ENCODE measurements at regions not wholly inside any gene's neighbourhood (a gene's known extent, or its start where the extent isn't known, plus 50 kb on each side); places are given as distances from the start of the nearest gene placed in this dataset.

GRCh38 chr22:47397673-47398072, 635.2 kb downstream of the TBC1D22A start:
- no peak overlapping the region for H3K4me3 ChIP-seq
- no peak overlapping the region for H3K27ac ChIP-seq
- H3K36me3 ChIP-seq (ENCODE audit: insufficient read depth, low read length), result no peaks in the 10 kb centered on the region
- H3K9me3 ChIP-seq (ENCODE audit: low read depth, low read length), result no peaks in the 10 kb centered on the region
- no peak for DNase-seq (ENCODE audit: low read depth, low spot score)
- no peak overlapping the region for H3K9ac ChIP-seq (ENCODE audit: insufficient read length)
- TF ChIP-seq FOXP2 (optimal IDR thresholded peaks at IDR 0.05; ENCODE audit: control extremely low read depth, extremely low read length, insufficient read depth), result no peak
- TF ChIP-seq POLR2AphosphoS5 (IDR thresholded peaks at IDR 0.05; ENCODE audit: borderline replicate concordance, low read depth, low read length), result no peak
- no peak for TF ChIP-seq EZH2 (IDR thresholded peaks at IDR 0.05)

DNA sequence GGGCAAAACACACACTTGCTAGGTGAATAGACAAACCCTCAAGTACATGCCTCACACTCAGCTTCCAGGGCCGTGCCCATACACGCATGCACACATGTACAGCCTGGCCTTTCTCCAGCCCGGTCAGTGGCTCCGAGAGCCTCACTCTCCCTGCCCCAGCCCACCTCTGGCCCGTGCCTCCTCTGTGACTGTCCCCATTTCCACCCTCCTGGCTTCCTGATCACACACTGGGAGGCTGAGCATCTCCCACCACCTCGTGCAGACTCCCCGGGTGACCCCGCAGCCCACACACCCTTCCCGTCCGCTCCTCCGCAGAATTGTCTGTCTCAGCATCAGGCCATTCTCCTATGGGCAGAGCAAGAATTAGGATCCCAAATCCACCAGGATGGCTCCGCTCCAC, 634.1 kb downstream of the TBC1D22A start:
- no peak for DNase-seq (ENCODE audit: low read depth, low spot score)

DNA sequence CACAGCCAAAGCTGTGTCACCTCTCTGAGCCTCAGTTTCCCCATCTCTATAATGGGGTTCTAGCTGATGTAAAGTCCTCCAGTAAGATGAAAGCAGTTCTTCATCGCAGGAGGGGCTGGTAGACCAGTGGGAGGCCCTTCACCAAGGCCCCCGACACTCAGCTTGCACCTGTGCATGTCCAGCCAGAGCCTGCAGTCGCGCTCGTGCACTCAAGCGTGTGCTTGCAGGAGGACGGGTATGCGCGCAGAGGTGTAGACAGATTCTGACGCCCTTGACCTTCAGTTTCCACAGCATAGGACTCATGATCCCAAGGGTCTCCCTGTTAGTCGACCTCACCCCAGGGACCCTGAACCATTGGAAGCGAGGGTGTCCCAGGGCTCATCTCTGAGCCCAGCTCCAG, 633.7 kb downstream of the TBC1D22A start:
- Histone ChIP-seq H3K9me3 (ENCODE audit: low read depth, low read length) (no peaks in the 10 kb centered on the region), H3K36me3 (ENCODE audit: insufficient read depth, low read length) (no peaks in the 10 kb centered on the region), H3K9ac (ENCODE audit: insufficient read length) (no peak overlapping the region), H3K4me3 (no peak overlapping the region), H3K27ac (no peak overlapping the region)
- DNase-seq (ENCODE audit: low read depth, low spot score), result no peak
- TF ChIP-seq FOXP2 (optimal IDR thresholded peaks at IDR 0.05; ENCODE audit: control extremely low read depth, extremely low read length, insufficient read depth), result no peak
- TF ChIP-seq EZH2 (IDR thresholded peaks at IDR 0.05), result no peak
- TF ChIP-seq POLR2AphosphoS5 (IDR thresholded peaks at IDR 0.05; ENCODE audit: borderline replicate concordance, low read depth, low read length), result no peak

More for the DNA sequence above, 634.1 kb downstream of the TBC1D22A start:
- no peak overlapping the region for H3K9ac ChIP-seq (ENCODE audit: insufficient read length)
- TF ChIP-seq POLR2AphosphoS5 (IDR thresholded peaks at IDR 0.05; ENCODE audit: borderline replicate concordance, low read depth, low read length) (no peak), FOXP2 (optimal IDR thresholded peaks at IDR 0.05; ENCODE audit: control extremely low read depth, extremely low read length, insufficient read depth) (no peak), EZH2 (IDR thresholded peaks at IDR 0.05) (no peak)
- H3K4me3 ChIP-seq, result no peak overlapping the region
- H3K9me3 ChIP-seq (ENCODE audit: low read depth, low read length), result no peaks in the 10 kb centered on the region
- no peak overlapping the region for H3K27ac ChIP-seq
- no peaks in the 10 kb centered on the region for H3K36me3 ChIP-seq (ENCODE audit: insufficient read depth, low read length)

DNA sequence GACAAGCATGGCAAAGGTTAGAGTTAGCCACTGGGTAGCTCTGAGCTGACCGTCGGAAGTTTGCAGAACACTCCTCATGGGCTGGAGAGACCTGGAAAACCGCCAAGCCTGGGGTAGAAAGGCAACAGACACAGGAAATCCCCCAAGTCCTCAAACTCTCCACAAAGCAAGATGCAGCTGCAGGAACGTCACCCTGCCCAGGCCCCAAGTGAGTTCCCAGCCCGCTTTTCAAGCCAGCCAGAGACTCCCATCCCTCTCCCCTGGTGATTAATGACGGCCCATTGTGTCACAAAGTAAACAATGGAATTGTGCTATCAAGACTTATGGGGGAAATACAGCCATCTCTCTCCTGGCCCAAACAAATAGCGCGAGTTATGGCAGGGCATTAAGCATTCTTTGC, 633.0 kb downstream of the TBC1D22A start:
- TF ChIP-seq POLR2AphosphoS5 (IDR thresholded peaks at IDR 0.05; ENCODE audit: borderline replicate concordance, low read depth, low read length) (no peak), EZH2 (IDR thresholded peaks at IDR 0.05) (no peak), FOXP2 (optimal IDR thresholded peaks at IDR 0.05; ENCODE audit: control extremely low read depth, extremely low read length, insufficient read depth) (no peak)
- no peak overlapping the region for H3K27ac ChIP-seq
- no peak for DNase-seq (ENCODE audit: low read depth, low spot score)
- H3K36me3 ChIP-seq (ENCODE audit: insufficient read depth, low read length), result no peaks in the 10 kb centered on the region
- no peak overlapping the region for H3K4me3 ChIP-seq
- no peaks in the 10 kb centered on the region for H3K9me3 ChIP-seq (ENCODE audit: low read depth, low read length)
- no peak overlapping the region for H3K9ac ChIP-seq (ENCODE audit: insufficient read length)

DNA sequence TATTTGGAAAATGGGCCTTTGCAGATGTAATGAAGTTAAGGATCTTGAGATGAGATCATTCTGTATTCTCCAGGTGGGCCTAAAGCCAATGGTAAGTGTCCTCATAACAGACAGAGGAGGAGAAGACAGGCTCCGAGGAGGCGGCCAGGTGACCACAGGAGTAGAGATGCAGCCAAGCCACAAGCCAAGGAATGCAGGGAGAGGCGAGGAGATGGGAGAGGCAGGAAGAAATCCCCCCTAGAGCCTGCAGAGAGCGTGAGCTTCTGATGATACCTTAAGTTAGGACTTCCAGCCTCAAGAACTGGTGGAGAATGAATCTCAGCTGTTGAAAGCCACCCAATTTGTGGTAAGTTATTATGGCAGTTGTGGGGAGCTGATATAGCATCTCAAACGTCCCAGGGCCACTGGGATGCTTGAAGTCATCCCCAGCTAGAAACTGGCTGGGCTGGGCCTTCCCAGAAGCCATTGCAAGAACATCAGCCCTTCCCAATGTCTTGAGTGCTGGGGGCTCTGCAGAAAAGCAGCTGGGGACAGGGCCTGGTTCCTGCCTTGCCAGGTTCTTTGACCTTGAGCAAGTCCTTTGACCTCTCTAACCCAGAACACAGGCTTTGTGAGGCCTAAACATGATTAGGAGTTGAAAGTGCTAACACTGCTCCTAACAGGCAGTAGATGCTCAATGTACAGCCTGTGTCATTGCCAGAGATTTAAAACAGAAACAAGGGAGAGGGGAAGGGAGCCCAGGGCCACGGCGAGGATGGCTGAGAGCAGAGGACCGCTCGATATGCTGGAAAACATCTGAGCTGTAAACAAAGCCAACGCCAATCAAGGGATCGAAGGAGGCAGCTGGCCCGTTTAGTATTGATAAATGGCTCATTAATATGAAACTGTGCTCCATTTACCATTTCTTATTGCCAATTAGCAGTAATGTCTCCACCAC, 632.3 kb downstream of the TBC1D22A start:
- TF ChIP-seq EZH2 (IDR thresholded peaks at IDR 0.05) (no peak), POLR2AphosphoS5 (IDR thresholded peaks at IDR 0.05; ENCODE audit: borderline replicate concordance, low read depth, low read length) (no peak), FOXP2 (optimal IDR thresholded peaks at IDR 0.05; ENCODE audit: control extremely low read depth, extremely low read length, insufficient read depth) (no peak)
- no peak overlapping the region for H3K4me3 ChIP-seq
- no peak for DNase-seq (ENCODE audit: low read depth, low spot score)
- no peaks in the 10 kb centered on the region for H3K9me3 ChIP-seq (ENCODE audit: low read depth, low read length)
- H3K27ac ChIP-seq, result no peak overlapping the region
- no peak overlapping the region for H3K9ac ChIP-seq (ENCODE audit: insufficient read length)
- no peaks in the 10 kb centered on the region for H3K36me3 ChIP-seq (ENCODE audit: insufficient read depth, low read length)

DNA sequence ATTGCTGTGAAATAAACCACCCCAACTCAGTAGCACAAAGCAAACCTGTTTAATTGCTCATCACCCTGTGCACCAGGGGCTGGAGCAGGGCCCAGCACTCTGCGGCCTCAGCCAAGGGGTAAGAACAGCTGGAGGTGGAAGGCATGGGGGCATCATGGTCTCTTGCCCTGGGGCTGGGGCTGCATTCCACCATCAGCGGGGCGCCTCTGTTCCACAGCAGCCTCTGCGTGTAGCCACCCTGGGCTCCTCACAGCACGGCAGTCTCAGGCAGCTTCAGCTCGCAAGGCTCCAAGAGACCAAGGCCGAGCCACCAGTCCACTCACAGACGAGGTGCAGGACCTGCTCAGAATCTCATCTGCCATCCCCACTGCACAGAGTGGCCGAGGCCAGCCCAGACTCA, 630.7 kb downstream of the TBC1D22A start:
- no peak overlapping the region for H3K27ac ChIP-seq
- DNase-seq (ENCODE audit: low read depth, low spot score), result no peak
- no peaks in the 10 kb centered on the region for H3K9me3 ChIP-seq (ENCODE audit: low read depth, low read length)
- no peak overlapping the region for H3K9ac ChIP-seq (ENCODE audit: insufficient read length)
- H3K36me3 ChIP-seq (ENCODE audit: insufficient read depth, low read length), result no peaks in the 10 kb centered on the region
- no peak for TF ChIP-seq POLR2AphosphoS5 (IDR thresholded peaks at IDR 0.05; ENCODE audit: borderline replicate concordance, low read depth, low read length)
- TF ChIP-seq EZH2 (IDR thresholded peaks at IDR 0.05), result no peak
- TF ChIP-seq FOXP2 (optimal IDR thresholded peaks at IDR 0.05; ENCODE audit: control extremely low read depth, extremely low read length, insufficient read depth), result no peak
- no peak overlapping the region for H3K4me3 ChIP-seq

GRCh38 chr22:47392729-47393128, 630.3 kb downstream of the TBC1D22A start:
- no peak for TF ChIP-seq FOXP2 (optimal IDR thresholded peaks at IDR 0.05; ENCODE audit: control extremely low read depth, extremely low read length, insufficient read depth)
- TF ChIP-seq EZH2 (IDR thresholded peaks at IDR 0.05), result no peak
- TF ChIP-seq POLR2AphosphoS5 (IDR thresholded peaks at IDR 0.05; ENCODE audit: borderline replicate concordance, low read depth, low read length), result no peak
- no peak for DNase-seq (ENCODE audit: low read depth, low spot score)
- Histone ChIP-seq H3K9me3 (ENCODE audit: low read depth, low read length) (no peaks in the 10 kb centered on the region), H3K4me3 (no peak overlapping the region), H3K9ac (ENCODE audit: insufficient read length) (no peak overlapping the region), H3K27ac (no peak overlapping the region), H3K36me3 (ENCODE audit: insufficient read depth, low read length) (no peaks in the 10 kb centered on the region)

GRCh38 chr22:47392054-47392347, 629.6 kb downstream of the TBC1D22A start:
- Histone ChIP-seq H3K4me3 (no peak overlapping the region), H3K27ac (no peak overlapping the region), H3K36me3 (ENCODE audit: insufficient read depth, low read length) (no peaks in the 10 kb centered on the region), H3K9ac (ENCODE audit: insufficient read length) (no peak overlapping the region), H3K9me3 (ENCODE audit: low read depth, low read length) (no peaks in the 10 kb centered on the region)
- TF ChIP-seq POLR2AphosphoS5 (IDR thresholded peaks at IDR 0.05; ENCODE audit: borderline replicate concordance, low read depth, low read length), result no peak
- TF ChIP-seq FOXP2 (optimal IDR thresholded peaks at IDR 0.05; ENCODE audit: control extremely low read depth, extremely low read length, insufficient read depth), result no peak
- TF ChIP-seq EZH2 (IDR thresholded peaks at IDR 0.05), result no peak
- no peak for DNase-seq (ENCODE audit: low read depth, low spot score)
